ENCODE measurements at regions not wholly inside any gene's neighbourhood (a gene's known extent, or its start where the extent isn't known, plus 50 kb on each side); places are given as distances from the start of the nearest gene placed in this dataset.
"Not testable (repeated sequence)": the region's sequence is repeated elsewhere in the genome, so short reads cannot be mapped to it uniquely, and the experiment has no call there.

DNA sequence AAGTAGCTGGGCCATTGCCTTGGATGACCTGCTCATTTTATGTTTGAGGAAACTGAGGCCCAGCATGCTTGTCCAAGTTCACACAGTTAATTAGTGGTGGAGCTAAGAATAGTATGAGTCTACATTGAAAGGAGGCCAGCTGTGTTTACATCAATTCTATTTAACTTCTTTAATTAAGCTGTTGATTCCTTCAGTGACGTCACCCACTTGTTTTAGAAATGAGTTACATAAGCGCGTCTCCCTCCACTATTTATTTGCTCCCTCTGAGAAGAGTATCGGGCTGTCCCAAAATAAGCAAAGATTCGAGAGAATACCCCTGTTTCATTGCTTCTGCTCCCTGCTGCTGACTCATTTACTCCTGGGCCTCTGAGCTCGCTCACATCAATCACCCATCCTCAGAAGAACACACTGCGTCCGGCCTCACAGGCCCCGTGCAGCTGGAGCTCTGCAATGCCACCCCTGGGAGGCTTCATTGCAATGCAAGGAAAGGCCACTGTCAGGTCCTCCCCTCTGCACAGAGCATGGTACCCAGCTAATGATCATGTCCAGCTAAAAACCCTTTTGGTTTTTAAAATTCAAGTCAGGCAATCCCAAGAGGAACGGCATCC is 74.8 kb upstream of the BMP2 start:
- peak; percentile 59 for DNase-seq

- no peak for DNase-seq
Observed at GRCh38 chr20:6691516-6691915, 76.0 kb upstream of the BMP2 start.

- no peak for DNase-seq
Observed at GRCh38 chr20:6689339-6689973, 78.0 kb upstream of the BMP2 start.

- no peak for DNase-seq
Observed at GRCh38 chr20:6686171-6686570, 81.3 kb upstream of the BMP2 start.

DNA sequence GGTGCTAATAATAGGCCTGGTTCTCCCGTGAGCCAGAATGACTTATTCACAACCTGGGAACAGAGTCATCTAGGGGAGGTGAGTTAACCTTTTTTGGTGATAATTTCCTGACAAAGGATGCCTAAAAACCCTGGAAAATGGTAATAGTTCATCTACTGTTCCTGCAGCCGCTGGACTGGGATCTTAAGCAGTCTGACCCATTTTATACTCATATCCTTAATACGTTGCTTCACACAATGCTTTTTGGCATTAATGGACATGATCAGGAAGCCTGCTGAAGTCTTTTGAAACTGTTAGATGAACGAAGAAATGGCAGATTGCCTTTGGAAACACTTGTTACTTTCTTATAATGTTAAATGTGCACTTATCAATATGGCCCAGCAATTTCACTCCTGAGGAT is 81.9 kb upstream of the BMP2 start:
- no peak for DNase-seq

DNA sequence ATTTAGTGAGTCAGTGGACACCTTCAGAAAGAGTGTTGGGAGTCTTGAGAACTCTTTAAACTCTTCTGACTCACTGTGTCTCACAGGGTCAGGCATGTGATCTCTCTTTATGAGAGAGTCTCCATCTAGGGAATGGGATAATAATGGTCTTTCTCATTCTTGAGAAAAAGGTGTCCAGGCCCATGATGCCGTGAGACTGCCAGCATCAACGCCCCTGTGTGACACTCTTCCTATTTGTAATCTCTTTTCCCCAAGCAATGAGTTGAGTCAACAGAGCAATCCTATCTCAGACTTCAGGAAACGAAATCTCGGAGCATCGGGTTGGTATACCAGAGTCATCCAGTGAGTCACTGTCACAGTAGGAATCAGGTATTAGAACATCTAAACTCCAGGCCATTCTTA is 82.3 kb upstream of the BMP2 start:
- no peak for DNase-seq

GRCh38 chr20:6683021-6683977 is 84.2 kb upstream of the BMP2 start:
- peak; percentile 53 for DNase-seq

GRCh38 chr20:6680854-6681253 is 86.6 kb upstream of the BMP2 start:
- peak; percentile 84 for DNase-seq

DNA sequence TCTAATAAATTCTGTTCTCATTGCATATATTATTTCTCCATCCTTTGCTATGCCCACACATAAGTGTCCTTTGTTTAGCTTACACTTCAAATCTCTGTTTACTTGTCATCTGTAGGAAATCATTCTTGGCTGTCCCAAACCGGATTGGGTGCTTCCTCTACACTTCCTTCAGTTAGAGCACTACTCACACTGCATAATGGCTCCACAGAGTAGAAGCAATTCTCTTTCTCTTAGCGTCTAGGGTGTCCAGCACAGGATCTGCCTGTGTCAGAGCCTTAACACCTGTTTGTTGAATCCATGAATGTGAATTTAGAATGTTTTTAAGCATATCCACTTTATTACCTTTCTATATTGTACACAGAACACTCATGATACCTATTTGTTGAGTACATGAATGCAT is 87.0 kb upstream of the BMP2 start:
- peak; percentile 67 for DNase-seq

- no peak for DNase-seq
Observed at GRCh38 chr20:6679086-6679485, 88.4 kb upstream of the BMP2 start.

DNA sequence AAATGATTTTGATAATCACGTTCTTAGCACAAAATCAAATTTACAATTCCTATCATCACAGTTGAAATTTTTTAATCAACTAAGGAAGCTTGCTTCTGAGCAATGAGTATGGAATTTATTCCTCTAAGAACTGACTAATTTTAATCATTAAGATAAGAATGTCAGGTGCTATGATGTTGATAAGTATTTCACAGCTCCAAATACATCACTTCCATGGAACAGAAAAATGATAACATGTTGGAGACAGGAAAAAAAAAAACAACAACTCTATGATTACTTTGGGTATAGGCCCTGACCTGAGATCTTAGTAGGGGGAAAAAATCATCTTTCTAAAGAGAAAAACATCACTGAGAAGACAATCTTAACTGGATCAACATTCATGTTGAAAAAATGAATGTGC is 89.4 kb upstream of the BMP2 start:
- DNase-seq = no peak

DNA sequence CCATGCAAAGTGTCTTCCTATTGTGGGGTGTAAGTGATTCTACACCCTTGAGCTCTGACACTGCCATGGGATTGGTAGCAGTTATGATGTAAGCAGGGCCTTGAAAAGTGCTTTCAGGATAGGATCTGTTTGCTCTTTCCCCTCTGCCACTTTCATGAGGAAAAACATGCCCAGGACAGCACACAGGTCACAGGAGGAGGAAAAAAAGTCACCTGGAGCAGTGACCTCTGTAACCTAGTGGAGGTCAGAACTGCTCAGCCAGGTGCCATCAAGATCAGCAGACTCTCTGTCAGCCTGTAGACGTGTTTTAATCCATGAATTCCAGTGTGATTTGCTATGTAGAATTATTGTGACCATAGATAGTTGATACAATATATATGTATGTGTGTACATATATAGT is 92.7 kb upstream of the BMP2 start:
- DNase-seq = no peak

GRCh38 chr20:6673071-6673470 is 94.4 kb upstream of the BMP2 start:
- DNase-seq = peak; percentile 40

DNA sequence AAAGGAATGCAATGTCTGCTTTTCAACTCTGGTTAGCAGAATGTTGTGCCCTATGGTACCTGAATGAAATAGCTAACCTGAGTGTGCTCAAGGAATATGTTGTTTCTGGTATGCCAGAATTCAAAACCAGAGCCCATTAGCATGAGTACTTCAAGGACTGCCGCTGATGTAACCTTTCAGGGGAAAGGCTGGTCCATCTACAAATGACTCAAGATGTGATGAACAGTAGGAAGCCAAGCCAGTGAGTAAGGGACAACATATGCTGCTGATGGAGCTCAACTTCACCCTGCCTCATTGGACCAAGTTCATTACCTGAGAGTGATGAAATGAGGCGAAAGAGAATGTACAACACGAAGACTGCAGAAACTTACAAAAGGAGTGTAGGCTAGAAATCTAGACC is 95.7 kb upstream of the BMP2 start:
- DNase-seq = no peak

DNA sequence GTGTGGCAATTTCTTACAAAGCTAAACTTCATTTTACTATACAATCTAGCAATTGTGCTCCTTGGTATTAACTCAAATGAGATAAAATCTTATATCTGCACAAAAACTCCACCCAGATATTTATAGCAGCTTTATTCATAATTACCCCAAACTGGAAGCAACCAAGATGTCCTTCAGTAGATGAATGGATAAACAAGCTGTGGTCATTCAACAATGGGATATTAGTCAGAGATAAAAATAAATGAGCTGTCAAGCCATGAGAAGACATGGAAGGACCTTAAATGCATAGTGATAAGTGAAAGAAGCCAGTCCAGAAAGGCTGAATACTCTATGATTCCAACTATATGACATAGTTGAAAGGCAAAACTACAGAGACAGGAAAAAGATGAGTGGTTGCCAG is 98.9 kb upstream of the BMP2 start:
- no peak for DNase-seq

DNA sequence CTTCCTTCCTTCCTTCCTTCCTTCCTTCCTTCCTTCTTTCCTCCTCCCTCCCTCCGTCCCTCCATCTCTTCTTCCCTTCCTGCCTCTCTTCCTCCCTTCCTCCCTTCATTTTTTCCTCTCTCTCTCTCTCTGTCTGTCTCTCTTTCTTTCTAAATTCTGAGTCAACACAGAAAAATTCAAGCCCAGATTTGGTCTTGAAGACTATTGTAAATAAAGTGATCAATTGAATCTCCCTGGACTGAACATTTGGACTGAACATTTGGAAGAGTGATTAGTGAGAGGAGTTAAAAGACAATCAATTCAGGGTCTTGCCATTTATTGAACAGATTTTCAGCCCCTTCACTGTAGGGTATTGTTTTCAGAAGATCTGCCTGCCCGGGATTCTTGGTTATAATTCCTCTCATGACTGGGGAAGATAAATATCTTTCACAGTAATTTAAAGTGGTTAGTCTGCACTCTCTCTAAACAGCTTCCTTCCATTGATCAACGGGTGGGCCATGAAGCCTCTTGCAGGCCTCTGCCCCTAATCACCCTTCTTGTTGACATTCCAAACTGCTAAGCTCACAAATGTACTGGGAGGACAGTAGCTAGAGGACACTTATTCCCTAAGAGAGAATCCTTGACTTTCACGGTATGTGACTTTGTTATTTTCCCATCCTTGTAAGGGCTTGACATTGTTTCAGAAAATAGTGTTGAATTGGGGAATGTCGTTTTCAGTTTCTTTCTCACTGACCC is 101.7 kb upstream of the BMP2 start:
- DNase-seq = no peak

GRCh38 chr20:6665161-6665560 is 102.3 kb upstream of the BMP2 start:
- DNase-seq = no peak

GRCh38 chr20:6664574-6664973 is 102.9 kb upstream of the BMP2 start:
- DNase-seq = no peak

GRCh38 chr20:6663751-6664388 is 103.6 kb upstream of the BMP2 start:
- DNase-seq = no peak

GRCh38 chr20:6663104-6663503 is 104.4 kb upstream of the BMP2 start:
- no peak for DNase-seq

DNA sequence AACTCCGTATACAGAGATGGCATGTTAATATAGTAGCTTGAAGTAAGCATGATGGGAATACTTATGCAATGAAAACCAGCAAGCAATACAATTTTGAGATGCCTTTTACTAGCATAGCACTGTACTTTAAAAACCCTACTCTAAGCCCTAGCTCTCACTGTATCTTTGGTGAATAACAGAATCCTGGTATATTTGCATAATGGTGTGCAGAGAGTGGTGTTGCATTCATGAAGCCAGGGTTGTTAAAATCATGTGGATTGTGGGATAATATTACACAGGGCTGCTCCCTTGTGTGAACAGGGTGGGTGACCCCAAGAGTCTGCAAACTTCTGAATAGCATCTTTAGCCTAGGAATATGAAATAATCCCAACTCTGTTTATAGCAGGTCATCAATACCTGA is 105.2 kb upstream of the BMP2 start:
- DNase-seq = no peak

DNA sequence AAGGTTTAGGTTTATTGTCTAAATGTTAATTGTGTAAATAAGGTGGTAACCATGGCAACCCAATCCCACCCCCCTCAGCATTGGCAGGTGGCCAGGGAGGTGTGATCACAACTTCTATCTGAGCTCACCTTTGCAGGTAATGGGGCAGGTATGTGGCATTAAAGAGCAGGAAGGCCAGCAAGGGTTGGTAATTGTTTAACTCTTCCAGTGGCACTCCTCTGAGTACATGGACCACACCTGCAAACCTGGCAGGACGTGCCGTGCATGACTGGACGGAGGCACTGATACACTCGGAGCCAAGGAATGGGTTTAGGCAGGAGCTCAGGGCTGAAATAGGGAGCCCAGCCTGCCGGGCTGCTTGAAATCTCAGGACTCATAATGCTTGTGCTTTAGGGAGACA is 107.0 kb upstream of the BMP2 start:
- no peak for DNase-seq

DNA sequence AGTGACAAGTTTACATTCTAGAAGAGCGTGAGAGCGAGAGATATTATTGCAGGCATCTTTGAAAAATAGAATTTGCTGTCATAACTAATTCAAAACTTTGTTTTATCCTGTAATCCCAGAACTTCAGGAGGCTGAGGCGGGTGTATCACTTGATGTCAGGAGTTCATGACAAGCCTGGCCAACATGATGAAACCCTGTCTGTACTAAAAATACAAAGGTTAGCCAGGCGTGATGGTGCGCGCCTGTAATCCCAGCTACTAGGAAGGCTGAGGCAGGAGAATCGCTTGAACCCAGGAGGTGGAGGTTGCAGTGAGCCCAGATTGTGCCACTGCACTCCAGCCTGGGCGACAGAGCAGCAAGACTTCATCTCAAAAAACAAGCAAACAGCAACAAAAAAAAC is 108.6 kb upstream of the BMP2 start:
- DNase-seq = not testable (repeated sequence)
